Transverse colon (tissue), 4 donors: ENCODE measurements at regions not wholly inside any gene's neighbourhood (a gene's known extent, or its start where the extent isn't known, plus 50 kb on each side); places are given as distances from the start of the nearest gene placed in this dataset.

Experiments used
- CTCF ChIP-seq, 5 experiments: fragments of 200-600 bp in 3 of 5; fragments of 450-650 bp in 2 of 5; sonication (generic) in 3 of 5; IDR thresholded peaks; 1 replicate in 2 of 5; 2 replicates in 3 of 5; pipeline ENCODE4 v1.5.1; 2016 to 2017; ENCODE audit warnings: antibody characterized with exemption in 5 of 5, inconsistent platforms in 3 of 5, mild to moderate bottlenecking in 2 of 5, moderate library complexity in 1 of 5
- EP300 ChIP-seq: sonication (generic); formaldehyde crosslinking; IDR thresholded peaks from one replicate; pipeline ENCODE4 v1.6.1; 2017; ENCODE audit warnings: antibody characterized with exemption, low read depth
- POLR2A ChIP-seq: fragments of 450-650 bp; IDR thresholded peaks from one replicate; pipeline ENCODE4 v1.6.1; 2016; ENCODE audit warnings: antibody characterized with exemption, mild to moderate bottlenecking, moderate library complexity
- POLR2AphosphoS5 ChIP-seq, 3 donors: sonication (generic); formaldehyde crosslinking; IDR thresholded peaks; one replicate each; pipeline ENCODE4 v1.6.1; 2016; ENCODE audit warnings: antibody characterized with exemption in 3 of 3

- TF ChIP-seq CTCF (IDR thresholded peaks at IDR 0.05) = no peak
- TF ChIP-seq EP300 = no peak
- TF ChIP-seq POLR2AphosphoS5 (IDR thresholded peaks at IDR 0.05) = no peak
- TF ChIP-seq POLR2A = no peak
Observed at GRCh38 chr2:199042660-199043379, 414.9 kb downstream of the SATB2 start.
